GM23338 (cell line): ENCODE measurements at regions not wholly inside any gene's neighbourhood (a gene's known extent, or its start where the extent isn't known, plus 50 kb on each side); places are given as distances from the start of the nearest gene placed in this dataset.

Source experiments
- ATAC-seq: fragments of 200-7000 bp; cut with Tn5 transposase; 3 replicates; pipeline ENCODE4 v1.9.1; 2020
- DNase-seq: peaks from one replicate; pipeline ENCODE4 v3.0.0-alpha.2; 2015; ENCODE audit warnings: low spot score
- H2AFZ ChIP-seq: fragments of 200-600 bp; sonication (generic); 2 replicates; pipeline ENCODE4 v1.8.0; 2016; ENCODE audit warnings: antibody characterized with exemption, mild to moderate bottlenecking, moderate library complexity
- H3F3A ChIP-seq: fragments of 200-600 bp; sonication (generic); replicated peaks from 2 replicates; pipeline ENCODE4 v1.8.0; 2017; ENCODE audit warnings: antibody characterized with exemption, mixed run types, low read depth
- H3K27ac ChIP-seq: fragments of 200-600 bp; sonication (generic); 2 replicates; pipeline ENCODE4 v1.6.1; 2016; ENCODE audit warnings: low read depth
- H3K27me3 ChIP-seq: fragments of 200-600 bp; sonication (generic); 2 replicates; pipeline ENCODE4 v1.8.0; 2016; ENCODE audit warnings: mild to moderate bottlenecking, mixed run types, moderate library complexity; ENCODE audit not compliant: insufficient read depth
- H3K36me3 ChIP-seq: fragments of 200-600 bp; sonication (generic); 2 replicates; pipeline ENCODE4 v1.8.0; 2016; ENCODE audit warnings: mild to moderate bottlenecking; ENCODE audit not compliant: insufficient read depth
- H3K4me1 ChIP-seq: fragments of 200-600 bp; sonication (generic); 2 replicates; pipeline ENCODE4 v1.8.0; 2016; ENCODE audit warnings: mild to moderate bottlenecking, moderate library complexity; ENCODE audit not compliant: insufficient read depth
- H3K4me2 ChIP-seq: fragments of 200-600 bp; sonication (generic); 2 replicates; pipeline ENCODE4 v1.7.1; 2017; ENCODE audit warnings: mixed run types
- H3K4me3 ChIP-seq: fragments of 200-600 bp; sonication (generic); 2 replicates; pipeline ENCODE4 v1.6.1; 2016; ENCODE audit warnings: mixed run types
- H3K79me2 ChIP-seq: fragments of 200-600 bp; sonication (generic); replicated peaks from 2 replicates; pipeline ENCODE4 v1.8.0; 2017; ENCODE audit warnings: mild to moderate bottlenecking; ENCODE audit not compliant: insufficient read depth
- H3K9me2 ChIP-seq: fragments of 200-600 bp; sonication (generic); 2 replicates; pipeline ENCODE4 v1.8.0; 2017; ENCODE audit not compliant: insufficient read depth
- H4K20me1 ChIP-seq: fragments of 200-600 bp; sonication (generic); replicated peaks from 2 replicates; pipeline ENCODE4 v1.8.0; 2017; ENCODE audit warnings: mild to moderate bottlenecking; ENCODE audit not compliant: insufficient read depth
- H3K27ac Mint-ChIP-seq: 2 replicates; pipeline ENCODE4 v1.8.0; 2020; ENCODE audit warnings: inconsistent platforms, mild to moderate bottlenecking, moderate library complexity, mixed read lengths
- H3K27me3 Mint-ChIP-seq: 3 replicates; pipeline ENCODE4 v1.8.0; 2022; ENCODE audit warnings: low read depth, mild to moderate bottlenecking, moderate library complexity, mixed read lengths, inconsistent platforms; ENCODE audit not compliant: insufficient read depth, poor library complexity
- H3K36me3 Mint-ChIP-seq: 3 replicates; pipeline ENCODE4 v1.8.0; 2021; ENCODE audit warnings: low read depth, mild to moderate bottlenecking, inconsistent platforms, moderate library complexity, mixed read lengths
- H3K4me1 Mint-ChIP-seq: 3 replicates; pipeline ENCODE4 v1.8.0; 2020; ENCODE audit warnings: mild to moderate bottlenecking, inconsistent platforms, mixed read lengths
- H3K4me3 Mint-ChIP-seq: 3 replicates; pipeline ENCODE4 v1.8.0; 2021; ENCODE audit warnings: moderate library complexity, mild to moderate bottlenecking, inconsistent platforms, mixed read lengths
- H3K9me3 Mint-ChIP-seq: 3 replicates; pipeline ENCODE4 v1.8.0; 2020; ENCODE audit warnings: moderate library complexity, mild to moderate bottlenecking, inconsistent platforms, mixed read lengths
- CREB1 ChIP-seq: fragments of 250-450 bp; sonication (Bioruptor Pico); IDR thresholded peaks from 2 replicates; pipeline ENCODE4 v1.5.0; 2020; ENCODE audit warnings: low read depth, mild to moderate bottlenecking, moderate library complexity
- CTCF ChIP-seq, 2 experiments: fragments of 200-600 bp in 1 of 2; sonication (generic) in 1 of 2; conservative IDR thresholded peaks; 2 replicates each; pipeline versions ENCODE4 v1.5.1 to v1.6.1; 2016 to 2017; ENCODE audit warnings: antibody characterized with exemption in 2 of 2, low read depth in 2 of 2, mild to moderate bottlenecking in 2 of 2, moderate library complexity in 1 of 2
- ETS1 ChIP-seq: IDR thresholded peaks from 2 replicates; pipeline ENCODE4 v1.6.1; 2016; ENCODE audit warnings: antibody characterized with exemption
- EZH2phosphoT487 ChIP-seq: fragments of 200-600 bp; sonication (generic); IDR thresholded peaks from one replicate; pipeline ENCODE4 v1.8.1; 2018; ENCODE audit warnings: antibody characterized with exemption; ENCODE audit not compliant: unreplicated experiment
- NANOG ChIP-seq: IDR thresholded peaks from 2 replicates; pipeline ENCODE4 v1.6.1; 2016; ENCODE audit warnings: antibody characterized with exemption, borderline replicate concordance
- POLR2AphosphoS5 ChIP-seq: IDR thresholded peaks from 2 replicates; pipeline ENCODE4 v1.6.1; 2016; ENCODE audit warnings: antibody characterized with exemption, low read depth
- REST ChIP-seq: IDR thresholded peaks from one replicate; pipeline ENCODE4 v1.6.1; 2018; ENCODE audit warnings: antibody characterized with exemption; ENCODE audit not compliant: unreplicated experiment
- STAT1 ChIP-seq: IDR thresholded peaks from one replicate; pipeline ENCODE4 v1.6.1; 2016; ENCODE audit warnings: antibody characterized with exemption; ENCODE audit not compliant: unreplicated experiment
- ZNF114 ChIP-seq: fragments of 250-450 bp; sonication (Bioruptor Pico); IDR thresholded peaks from 2 replicates; pipeline ENCODE4 v1.5.0; 2020; ENCODE audit warnings: mild to moderate bottlenecking, moderate library complexity
- ZNF331 ChIP-seq: fragments of 250-450 bp; sonication (Bioruptor Pico); IDR thresholded peaks from 2 replicates; pipeline ENCODE4 v1.5.0; 2020; ENCODE audit warnings: low read depth, mild to moderate bottlenecking, moderate library complexity
- ZNF462 ChIP-seq: fragments of 250-450 bp; sonication (Bioruptor Pico); IDR thresholded peaks from 2 replicates; pipeline ENCODE4 v1.5.0; 2020; ENCODE audit warnings: mild to moderate bottlenecking, moderate library complexity

GRCh38 chr6:147735924-147736323 lies 227.4 kb downstream of the SAMD5 start (continued):
- TF ChIP-seq CTCF (conservative IDR thresholded peaks at IDR 0.05; ENCODE audit: low read depth in 2 of 2) (no peak), CREB1 (CRISPR knock-in tag) (no peak), ETS1 (no peak), EZH2phosphoT487 (no peak), ZNF114 (CRISPR knock-in tag) (no peak)

GRCh38 chr6:147737115-147737514 lies 228.6 kb downstream of the SAMD5 start:
- Mint-ChIP-seq H3K9me3 (no peaks in the 10 kb centered on the region), H3K36me3 (no peaks in the 10 kb centered on the region), H3K4me1 (peaks cover 22% of the 10 kb centered on the region), H3K27me3 (no peaks in the 10 kb centered on the region), H3K27ac (no peak overlapping the region), H3K4me3 (no peak overlapping the region)
- Histone ChIP-seq H3K79me2 (no peaks in the 10 kb centered on the region), H3K27ac (no peak overlapping the region), H3K4me2 (no peak overlapping the region), H3F3A (no peaks in the 10 kb centered on the region), H3K27me3 (no peaks in the 10 kb centered on the region), H2AFZ (no peak overlapping the region), H4K20me1 (no peaks in the 10 kb centered on the region), H3K4me3 (no peak overlapping the region), H3K36me3 (no peaks in the 10 kb centered on the region), H3K4me1 (peaks cover 16% of the 10 kb centered on the region), H3K9me2 (no peaks in the 10 kb centered on the region)
- no peak for DNase-seq
- ATAC-seq = no peak
- TF ChIP-seq POLR2AphosphoS5 = no peak
- TF ChIP-seq NANOG = no peak
- no peak for TF ChIP-seq ZNF331 (CRISPR knock-in tag)
- TF ChIP-seq STAT1 = no peak
- no peak for TF ChIP-seq ZNF462
- TF ChIP-seq EZH2phosphoT487 = no peak
- TF ChIP-seq CTCF (conservative IDR thresholded peaks at IDR 0.05; ENCODE audit: low read depth in 2 of 2) = no peak
- TF ChIP-seq REST = no peak
